Activated CD4-positive, alpha-beta memory T cell treated with anti-CD3 and anti-CD28 coated beads for 36 hours (primary cell): ENCODE measurements at regions not wholly inside any gene's neighbourhood (a gene's known extent, or its start where the extent isn't known, plus 50 kb on each side); places are given as distances from the start of the nearest gene placed in this dataset.
A peak's percentile ranks its signal among the peaks of the same experiment; 100 is the strongest.

Experiments used
- CTCF ChIA-PET: fragments of 350-600 bp; sonication (Branson Sonifier 250); formaldehyde crosslinking; loops from one replicate; lab custom pipeline; 2021; ENCODE audit warnings: antibody characterized with exemption, inconsistent platforms; lab: Charles Lee
- POLR2A ChIA-PET: fragments of 350-600 bp; sonication (Branson Sonifier 250); formaldehyde crosslinking; loops from one replicate; lab custom pipeline; 2021; ENCODE audit warnings: antibody characterized with exemption; lab: Charles Lee
- DNase-seq: peaks from one replicate; pipeline ENCODE4 v3.0.0-alpha.2; 2020
- H3K27ac Mint-ChIP-seq: one replicate; pipeline ENCODE4 v1.8.0; 2021; ENCODE audit warnings: mixed read lengths
- H3K27me3 Mint-ChIP-seq: one replicate; pipeline ENCODE4 v1.8.0; 2021; ENCODE audit warnings: mixed read lengths
- H3K36me3 Mint-ChIP-seq: one replicate; pipeline ENCODE4 v1.8.0; 2021; ENCODE audit warnings: mixed read lengths
- H3K4me1 Mint-ChIP-seq: one replicate; pipeline ENCODE4 v1.8.0; 2021; ENCODE audit warnings: low read depth, mixed read lengths
- H3K4me3 Mint-ChIP-seq: one replicate; pipeline ENCODE4 v1.8.0; 2021; ENCODE audit warnings: mild to moderate bottlenecking, mixed read lengths
- H3K9me3 Mint-ChIP-seq: one replicate; pipeline ENCODE4 v1.8.0; 2021; ENCODE audit warnings: mixed read lengths
- intact Hi-C: fragments of 100-400 bp; cut with micrococcal nuclease; formaldehyde crosslinking; loops from one replicate; pipeline ENCODE4 v1.15.1; 2023

DNA sequence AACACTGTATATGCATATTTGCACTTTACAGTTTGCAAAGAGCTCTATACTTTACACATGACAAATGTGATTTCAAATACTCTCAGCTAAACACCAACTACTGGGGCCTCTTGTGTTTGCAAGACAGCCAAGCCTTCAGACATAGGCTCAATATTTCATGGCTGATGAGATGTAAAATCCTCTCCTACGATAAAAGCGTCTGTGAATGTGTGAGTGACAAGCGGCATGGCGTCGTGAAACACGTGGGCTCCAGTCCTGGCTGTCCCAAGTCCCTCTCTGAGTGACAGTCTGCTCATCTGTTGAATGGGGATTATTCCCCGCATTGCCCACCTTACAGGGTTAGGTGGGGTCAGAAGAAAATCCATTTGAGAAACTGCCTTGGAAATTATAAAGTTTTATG is 489.8 kb downstream of the RNF144A start:
- ChIA-PET CTCF (no interaction called here), POLR2A (no interaction called here)
- no peak for DNase-seq
- Mint-ChIP-seq H3K27ac (no peak overlapping the region), H3K27me3 (peaks cover 18% of the 10 kb centered on the region), H3K4me3 (no peak overlapping the region), H3K36me3 (no peaks in the 10 kb centered on the region), H3K4me1 (peaks cover 13% of the 10 kb centered on the region), H3K9me3 (no peaks in the 10 kb centered on the region)
- intact Hi-C loops: no loop called here

DNA sequence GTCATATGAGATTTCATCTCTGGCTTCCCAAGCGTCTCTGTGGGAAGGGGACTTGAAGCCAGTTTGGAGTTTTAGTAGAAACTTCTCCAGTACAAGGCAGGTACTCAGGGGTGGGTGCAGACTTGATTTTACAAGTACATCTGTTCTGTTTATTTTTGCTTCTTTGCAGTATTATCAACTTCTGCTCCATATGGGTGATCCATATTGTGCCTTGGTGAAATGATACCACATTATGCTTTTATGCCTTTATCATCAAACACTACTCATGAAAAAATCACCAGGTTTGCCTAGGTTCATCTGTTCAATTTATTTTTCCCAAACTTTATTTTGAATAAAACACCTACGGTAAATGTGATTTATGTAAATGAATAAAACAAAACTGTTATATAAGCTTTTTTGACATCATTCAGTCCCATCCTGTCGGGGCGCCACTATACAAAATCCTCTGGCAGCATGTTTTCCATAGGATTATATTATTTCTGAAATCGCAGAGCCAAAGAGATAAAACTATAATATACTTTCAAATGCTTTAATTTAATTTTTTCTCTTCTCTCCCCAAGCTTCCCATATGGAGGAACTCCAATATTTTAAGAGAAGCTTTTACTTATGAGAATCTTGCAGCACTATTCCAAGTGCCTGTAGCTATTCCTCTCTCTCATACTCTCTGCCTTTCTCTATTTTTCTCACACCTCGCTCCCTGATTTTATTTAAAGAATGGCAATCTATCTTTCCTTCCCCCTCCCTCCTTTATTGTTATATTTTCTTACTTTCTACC is 490.9 kb downstream of the RNF144A start:
- Mint-ChIP-seq H3K4me1 (peaks cover 6% of the 10 kb centered on the region), H3K27ac (no peak overlapping the region), H3K27me3 (peaks cover 12% of the 10 kb centered on the region), H3K36me3 (no peaks in the 10 kb centered on the region), H3K4me3 (no peak overlapping the region), H3K9me3 (no peaks in the 10 kb centered on the region)
- DNase-seq: no peak
- ChIA-PET CTCF (interaction anchor here (0.6 kb wide), 1 partner anchor 1528 kb away, joined by 3 read pairs; no protein-coding TSS in a partner anchor), POLR2A (no interaction called here)
- intact Hi-C loops: no loop called here

DNA sequence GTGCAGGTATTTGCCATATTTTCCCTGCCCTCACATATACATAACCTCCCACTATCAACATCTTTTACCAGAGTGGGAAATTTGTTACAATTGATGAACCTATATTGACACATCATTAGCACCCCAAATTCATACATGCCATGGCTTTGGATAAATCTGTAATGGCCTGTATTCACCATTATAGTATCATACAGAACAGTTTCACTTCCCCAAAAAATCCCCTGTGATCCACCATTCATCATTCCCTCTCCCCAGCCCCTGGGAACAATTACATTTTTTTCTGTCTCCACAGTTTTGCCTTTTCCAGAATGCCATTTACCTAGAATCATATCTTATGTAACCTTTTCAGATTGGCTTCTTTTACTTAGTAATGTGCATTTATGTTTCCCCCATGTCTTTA is 494.5 kb downstream of the RNF144A start:
- no peak overlapping the region for H3K4me3 Mint-ChIP-seq
- CTCF ChIA-PET: no interaction called here
- DNase-seq: no peak
- intact Hi-C loops: no loop called here
- no peak overlapping the region for H3K27ac Mint-ChIP-seq
- H3K36me3 Mint-ChIP-seq: no peaks in the 10 kb centered on the region
- POLR2A ChIA-PET: no interaction called here
- no peaks in the 10 kb centered on the region for H3K4me1 Mint-ChIP-seq
- no peaks in the 10 kb centered on the region for H3K9me3 Mint-ChIP-seq
- peaks cover 3% of the 10 kb centered on the region for H3K27me3 Mint-ChIP-seq

GRCh38 chr2:7417845-7418742 is 500.9 kb downstream of the RNF144A start:
- intact Hi-C loops: no loop called here
- Mint-ChIP-seq H3K36me3 (peaks cover 2% of the 10 kb centered on the region), H3K4me1 (peaks cover 2% of the 10 kb centered on the region), H3K27me3 (peaks cover 16% of the 10 kb centered on the region), H3K27ac (no peak overlapping the region), H3K9me3 (peaks cover 3% of the 10 kb centered on the region), H3K4me3 (no peak overlapping the region)
- no peak for DNase-seq
- ChIA-PET POLR2A (no interaction called here), CTCF (no interaction called here)

DNA sequence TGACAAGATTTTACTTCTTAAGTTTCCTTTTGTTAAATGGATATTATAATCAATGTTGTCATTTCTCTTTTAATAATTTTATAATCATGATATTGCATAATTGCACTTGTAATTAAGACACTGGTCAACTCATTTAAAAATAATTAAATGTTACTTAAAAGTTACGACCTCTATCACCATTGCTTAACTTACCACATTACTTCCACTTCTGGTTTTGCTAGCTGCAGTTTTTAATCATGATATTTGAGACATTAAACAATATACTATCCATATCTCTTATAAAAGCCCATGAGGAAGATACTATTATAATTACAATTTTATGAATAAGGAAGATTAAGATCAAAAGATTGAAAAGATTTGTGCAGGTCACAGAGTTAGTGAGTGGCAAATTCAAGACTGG is 502.0 kb downstream of the RNF144A start:
- POLR2A ChIA-PET: no interaction called here
- Mint-ChIP-seq H3K4me1 (peaks cover 2% of the 10 kb centered on the region), H3K9me3 (peaks cover 3% of the 10 kb centered on the region), H3K36me3 (peaks cover 2% of the 10 kb centered on the region), H3K27me3 (peaks cover 16% of the 10 kb centered on the region), H3K4me3 (no peak overlapping the region), H3K27ac (no peak overlapping the region)
- no peak for DNase-seq
- CTCF ChIA-PET: no interaction called here
- intact Hi-C loops: no loop called here

- CTCF ChIA-PET: interaction anchor here (1.1 kb wide), 1 partner anchor 26 kb away, joined by 3 read pairs; no protein-coding TSS in a partner anchor
- intact Hi-C loops: loop anchor here (10.0 kb wide), 2 partner anchors 215 to 325 kb away; no protein-coding TSS in a partner anchor
- peaks cover 2% of the 10 kb centered on the region for H3K4me1 Mint-ChIP-seq
- no peak overlapping the region for H3K27ac Mint-ChIP-seq
- POLR2A ChIA-PET: no interaction called here
- peaks cover 2% of the 10 kb centered on the region for H3K36me3 Mint-ChIP-seq
- peaks cover 3% of the 10 kb centered on the region for H3K9me3 Mint-ChIP-seq
- no peak for DNase-seq
- H3K27me3 Mint-ChIP-seq: peaks cover 16% of the 10 kb centered on the region
- no peak overlapping the region for H3K4me3 Mint-ChIP-seq
These were observed 502.7 kb downstream of the RNF144A start for GRCh38 chr2:7419814-7420311.

DNA sequence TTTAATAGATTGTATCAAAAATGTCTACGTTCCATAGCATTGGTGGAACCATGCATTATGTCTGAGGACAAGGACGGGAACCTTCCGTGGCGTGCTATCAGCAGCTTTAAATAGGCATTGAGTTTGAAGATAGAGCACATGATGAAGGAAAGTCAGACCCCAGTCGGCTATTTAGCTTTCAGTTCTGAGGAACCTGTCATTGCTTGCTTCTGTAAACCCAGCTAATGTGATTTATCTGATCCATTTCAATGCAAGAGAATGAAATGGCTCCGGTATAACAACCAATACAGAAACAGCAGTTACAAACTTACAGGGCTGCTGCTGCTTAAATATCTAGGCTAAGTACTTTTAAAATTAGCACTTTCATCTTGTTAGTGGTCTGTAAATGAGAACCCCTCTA is 503.3 kb downstream of the RNF144A start:
- CTCF ChIA-PET: interaction anchor here (1.1 kb wide), 1 partner anchor 27 kb away, joined by 3 read pairs; no protein-coding TSS in a partner anchor
- intact Hi-C loops: loop anchor here (10.0 kb wide), 2 partner anchors 216 to 326 kb away; no protein-coding TSS in a partner anchor
- H3K4me3 Mint-ChIP-seq: no peak overlapping the region
- DNase-seq: no peak
- H3K27ac Mint-ChIP-seq: no peak overlapping the region
- peaks cover 3% of the 10 kb centered on the region for H3K9me3 Mint-ChIP-seq
- H3K27me3 Mint-ChIP-seq: peaks cover 18% of the 10 kb centered on the region
- H3K4me1 Mint-ChIP-seq: peaks cover 2% of the 10 kb centered on the region
- H3K36me3 Mint-ChIP-seq: peaks cover 2% of the 10 kb centered on the region
- POLR2A ChIA-PET: no interaction called here

- no peaks in the 10 kb centered on the region for H3K9me3 Mint-ChIP-seq
- intact Hi-C loops: loop anchor here (10.0 kb wide), 2 partner anchors 220 to 330 kb away; no protein-coding TSS in a partner anchor
- CTCF ChIA-PET: interaction anchor here (0.7 to 0.8 kb wide), 4 partner anchors 247 to 1163 kb away, joined by 3 read pairs; no protein-coding TSS in a partner anchor
- peaks cover under 1% of the 10 kb centered on the region for H3K36me3 Mint-ChIP-seq
- H3K4me3 Mint-ChIP-seq: no peak overlapping the region
- H3K4me1 Mint-ChIP-seq: peaks cover 19% of the 10 kb centered on the region
- peaks cover 21% of the 10 kb centered on the region for H3K27me3 Mint-ChIP-seq
- POLR2A ChIA-PET: no interaction called here
- DNase-seq: no peak
- H3K27ac Mint-ChIP-seq: no peak overlapping the region
These were observed 507.3 kb downstream of the RNF144A start for GRCh38 chr2:7424481-7424880.

DNA sequence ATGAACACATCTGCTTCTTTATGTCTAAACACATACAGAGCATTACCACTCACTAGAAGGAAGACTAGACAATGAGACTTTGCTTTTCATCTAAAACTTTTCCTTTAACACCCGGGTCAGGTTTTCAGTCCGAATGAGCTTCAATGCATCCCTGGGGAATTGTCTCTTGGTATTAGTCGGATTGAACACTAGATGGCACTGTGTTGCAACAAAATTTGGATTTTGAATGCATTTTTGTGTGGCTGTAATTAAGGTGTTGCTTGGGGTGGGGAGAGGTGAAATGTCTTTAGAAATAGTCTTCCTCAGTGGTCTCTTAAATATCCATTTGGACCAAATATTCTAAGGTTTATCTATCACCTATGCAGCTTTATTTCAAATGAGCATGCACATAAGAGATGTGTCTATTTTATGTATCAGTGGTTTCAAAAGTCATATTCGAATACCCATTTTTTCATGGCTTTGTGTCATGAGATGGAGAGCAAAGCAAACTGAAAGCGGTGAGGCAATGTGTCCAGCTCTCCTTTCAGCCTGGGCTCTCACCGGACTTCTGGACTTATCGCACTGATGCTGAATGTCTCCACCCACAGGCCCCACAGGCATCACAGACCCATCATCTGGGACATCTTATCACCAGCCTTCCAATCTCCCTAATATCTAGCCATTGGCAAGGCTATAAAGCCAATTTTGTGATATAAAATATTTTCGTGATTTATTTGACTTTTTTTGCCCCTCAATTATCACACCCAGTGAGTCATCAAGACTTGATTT is 510.3 kb downstream of the RNF144A start:
- Mint-ChIP-seq H3K4me3 (peak overlapping the region; percentile 35), H3K36me3 (peaks cover 14% of the 10 kb centered on the region), H3K4me1 (peaks cover 38% of the 10 kb centered on the region), H3K9me3 (no peaks in the 10 kb centered on the region), H3K27me3 (peaks cover 14% of the 10 kb centered on the region), H3K27ac (peak overlapping the region; percentile 68)
- no peak for DNase-seq
- ChIA-PET CTCF (interaction anchor here (0.6 to 2.7 kb wide), 47 partner anchors 10 to 1333 kb away, joined by 3 to 50 read pairs (median 4); partner anchors contain the start of gene ID2), POLR2A (interaction anchor here (0.9 to 2.2 kb wide), 3 partner anchors 17 to 96 kb away, joined by 3 to 6 read pairs (median 4); no protein-coding TSS in a partner anchor)
- intact Hi-C loops: loop anchor here (1.0 to 10.0 kb wide), 5 partner anchors 223 to 1259 kb away; no protein-coding TSS in a partner anchor

DNA sequence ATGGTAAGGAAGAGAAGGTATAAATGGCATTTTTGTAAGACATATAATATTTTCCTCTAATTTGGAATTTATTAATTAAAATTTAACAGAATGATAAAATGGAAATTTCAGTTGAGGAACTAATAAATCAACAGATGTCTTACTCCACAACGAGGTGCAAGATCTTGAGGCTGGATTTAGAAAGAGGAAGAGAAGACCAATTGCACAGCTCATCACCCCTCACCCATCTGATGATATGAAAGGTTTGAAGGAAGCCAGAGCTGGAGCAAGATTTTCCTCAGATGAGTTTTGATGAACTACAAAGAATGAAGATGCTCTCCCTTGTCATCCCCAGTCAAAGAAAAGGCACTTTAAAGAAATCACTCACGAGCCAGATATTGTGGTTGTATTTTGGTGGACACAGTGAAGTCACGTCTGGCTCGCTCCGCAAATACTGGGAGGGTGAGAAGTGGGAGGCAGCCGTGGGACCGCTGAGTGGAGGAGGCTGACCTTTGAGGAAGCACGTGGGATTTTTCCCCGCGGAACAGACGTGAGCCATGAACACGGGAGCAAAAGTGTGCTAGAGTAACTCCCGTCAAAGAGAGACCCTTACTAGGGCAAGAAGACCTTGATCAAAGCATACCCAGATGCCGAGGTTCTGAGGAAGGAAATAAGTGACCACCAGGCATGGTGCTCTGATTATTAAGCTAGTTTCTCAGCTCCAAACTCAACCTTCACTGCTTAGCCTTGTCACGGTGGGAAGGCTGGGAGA is 511.4 kb downstream of the RNF144A start:
- peaks cover 40% of the 10 kb centered on the region for H3K4me1 Mint-ChIP-seq
- CTCF ChIA-PET: interaction anchor here (0.6 to 2.7 kb wide), 23 partner anchors 9 to 1256 kb away, joined by 3 to 50 read pairs (median 5); partner anchors contain the start of gene ID2
- H3K27me3 Mint-ChIP-seq: peaks cover 10% of the 10 kb centered on the region
- H3K4me3 Mint-ChIP-seq: peak overlapping the region; percentile 58
- peak overlapping the region; percentile 88 for H3K27ac Mint-ChIP-seq
- POLR2A ChIA-PET: interaction anchor here (0.7 to 2.2 kb wide), 5 partner anchors 24 to 298 kb away, joined by 3 to 6 read pairs (median 3); no protein-coding TSS in a partner anchor
- peaks cover 20% of the 10 kb centered on the region for H3K36me3 Mint-ChIP-seq
- no peak for DNase-seq
- intact Hi-C loops: loop anchor here (5.0 to 10.0 kb wide), 3 partner anchors 224 to 729 kb away; no protein-coding TSS in a partner anchor
- H3K9me3 Mint-ChIP-seq: peaks cover 6% of the 10 kb centered on the region
